Gastroesophageal sphincter (tissue), 3 donors: ENCODE measurements at regions not wholly inside any gene's neighbourhood (a gene's known extent, or its start where the extent isn't known, plus 50 kb on each side); places are given as distances from the start of the nearest gene placed in this dataset.

Experiments
- CTCF ChIP-seq, 4 experiments: fragments of 200-600 bp in 2 of 4; fragments of 450-650 bp in 2 of 4; sonication (generic) in 1 of 4; IDR thresholded peaks; one replicate each; pipeline ENCODE4 v1.5.1; 2017 to 2019; ENCODE audit warnings: antibody characterized with exemption in 4 of 4, mild to moderate bottlenecking in 2 of 4, moderate library complexity in 2 of 4
- EP300 ChIP-seq: sonication (generic); formaldehyde crosslinking; IDR thresholded peaks from one replicate; pipeline ENCODE4 v1.6.1; 2017; ENCODE audit warnings: antibody characterized with exemption, mild to moderate bottlenecking
- POLR2A ChIP-seq, 2 donors: fragments of 450-650 bp; IDR thresholded peaks; one replicate each; pipeline ENCODE4 v1.6.1; 2017; ENCODE audit warnings: antibody characterized with exemption in 2 of 2, mild to moderate bottlenecking in 2 of 2, moderate library complexity in 1 of 2
- POLR2AphosphoS5 ChIP-seq: sonication (generic); formaldehyde crosslinking; IDR thresholded peaks from one replicate; pipeline ENCODE4 v1.6.1; 2017; ENCODE audit warnings: antibody characterized with exemption

DNA sequence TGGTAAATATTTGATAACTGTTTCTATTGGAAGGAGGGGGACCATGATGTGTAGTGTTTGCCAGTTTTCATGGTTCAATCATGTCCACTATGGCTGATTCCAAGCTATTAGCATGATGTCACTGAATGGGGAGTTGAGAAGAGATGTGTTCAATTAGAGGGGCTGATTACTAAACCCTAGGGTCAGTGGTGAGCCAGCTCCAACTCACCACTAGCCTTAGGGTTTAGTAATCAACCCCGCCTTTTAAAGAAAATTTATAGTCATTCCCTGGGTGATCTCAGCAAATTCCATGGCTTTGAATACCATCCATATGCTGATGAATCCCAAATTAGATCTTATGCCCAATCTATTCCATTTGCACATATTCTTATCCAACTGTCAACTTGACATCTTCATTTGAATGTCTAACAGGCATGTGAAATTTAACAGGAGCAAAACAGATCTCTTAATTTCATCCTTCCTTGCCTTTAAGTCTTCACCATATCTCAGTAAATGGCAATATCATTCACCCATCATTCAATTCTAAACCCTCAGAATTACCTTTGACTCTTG lies 98.8 kb downstream of the GCNT1 start:
- no peak for TF ChIP-seq CTCF (IDR thresholded peaks at IDR 0.05)
- no peak for TF ChIP-seq POLR2A (IDR thresholded peaks at IDR 0.05)
- no peak for TF ChIP-seq EP300
- no peak for TF ChIP-seq POLR2AphosphoS5
